Mammary epithelial cell (primary cell): ENCODE measurements at regions not wholly inside any gene's neighbourhood (a gene's known extent, or its start where the extent isn't known, plus 50 kb on each side); places are given as distances from the start of the nearest gene placed in this dataset.

Source experiments
- EZH2 ChIP-seq: IDR thresholded peaks from 2 replicates; pipeline ENCODE4 v1.6.1; 2012; ENCODE audit warnings: low read length, inconsistent platforms, borderline replicate concordance
- TF ChIP-seq, protein P1 (sequence below), 2 donors: IDR thresholded peaks in 1 of 2; conservative IDR thresholded peaks in 1 of 2; 2 replicates each; pipeline ENCODE4 v1.5.1; 2011 to 2012; ENCODE audit warnings: inconsistent platforms in 2 of 2, low read length in 2 of 2, mild to moderate bottlenecking in 2 of 2, control low read depth in 1 of 2, low read depth in 1 of 2; ENCODE audit not compliant: insufficient read depth in 1 of 2; ENCODE audit errors: extremely low read depth in 1 of 2

DNA sequence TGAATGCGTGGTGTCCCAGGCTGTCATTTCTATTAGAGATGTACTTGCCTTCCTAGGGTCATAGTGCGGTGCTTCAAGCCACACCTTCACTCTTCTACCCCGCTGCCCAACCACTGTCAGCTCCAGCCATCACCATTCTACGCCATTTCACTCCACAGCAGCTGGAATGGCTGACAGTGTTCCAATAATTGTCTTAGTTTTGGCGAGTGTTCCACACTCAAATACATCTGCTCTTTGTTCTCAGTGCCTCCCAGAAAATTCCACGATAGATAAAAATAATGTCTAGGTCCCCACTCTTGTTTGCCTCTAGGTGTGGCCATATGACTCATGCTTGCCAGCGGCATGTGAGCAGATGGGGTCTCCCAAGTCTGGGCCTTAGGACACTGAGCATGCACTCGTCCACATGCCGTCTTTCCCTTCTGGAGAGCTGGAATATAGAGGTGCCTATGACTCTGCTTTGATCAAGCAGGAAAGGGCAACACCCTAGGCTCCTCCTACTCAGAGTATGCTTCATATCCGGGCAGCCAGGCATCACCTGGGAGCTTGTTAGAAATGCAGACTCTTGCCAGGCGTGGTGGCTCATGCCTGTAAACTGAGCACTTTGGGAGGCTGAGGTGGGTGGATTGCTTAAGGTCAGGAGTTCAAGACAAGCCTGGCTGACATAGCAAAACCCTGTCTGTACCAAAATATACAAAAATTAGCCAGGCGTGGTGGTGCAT, 163.0 kb downstream of the BRMS1L start:
- TF ChIP-seq, protein P1, sequence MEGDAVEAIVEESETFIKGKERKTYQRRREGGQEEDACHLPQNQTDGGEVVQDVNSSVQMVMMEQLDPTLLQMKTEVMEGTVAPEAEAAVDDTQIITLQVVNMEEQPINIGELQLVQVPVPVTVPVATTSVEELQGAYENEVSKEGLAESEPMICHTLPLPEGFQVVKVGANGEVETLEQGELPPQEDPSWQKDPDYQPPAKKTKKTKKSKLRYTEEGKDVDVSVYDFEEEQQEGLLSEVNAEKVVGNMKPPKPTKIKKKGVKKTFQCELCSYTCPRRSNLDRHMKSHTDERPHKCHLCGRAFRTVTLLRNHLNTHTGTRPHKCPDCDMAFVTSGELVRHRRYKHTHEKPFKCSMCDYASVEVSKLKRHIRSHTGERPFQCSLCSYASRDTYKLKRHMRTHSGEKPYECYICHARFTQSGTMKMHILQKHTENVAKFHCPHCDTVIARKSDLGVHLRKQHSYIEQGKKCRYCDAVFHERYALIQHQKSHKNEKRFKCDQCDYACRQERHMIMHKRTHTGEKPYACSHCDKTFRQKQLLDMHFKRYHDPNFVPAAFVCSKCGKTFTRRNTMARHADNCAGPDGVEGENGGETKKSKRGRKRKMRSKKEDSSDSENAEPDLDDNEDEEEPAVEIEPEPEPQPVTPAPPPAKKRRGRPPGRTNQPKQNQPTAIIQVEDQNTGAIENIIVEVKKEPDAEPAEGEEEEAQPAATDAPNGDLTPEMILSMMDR (conservative IDR thresholded peaks at IDR 0.05 in 1 of 2, IDR thresholded peaks at IDR 0.05 in 1 of 2; ENCODE audit: extremely low read depth in 1 of 2, insufficient read depth in 1 of 2, low read depth in 1 of 2, low read length in 2 of 2): no peak
- no peak for TF ChIP-seq EZH2
